MM.1S (cell line): ENCODE measurements at regions not wholly inside any gene's neighbourhood (a gene's known extent, or its start where the extent isn't known, plus 50 kb on each side); places are given as distances from the start of the nearest gene placed in this dataset.

Experiments used
- DNase-seq: peaks from one replicate; pipeline ENCODE4 v3.0.0-alpha.2; 2015
- H2AFZ ChIP-seq: fragments of 300-600 bp; sonication (generic); 2 replicates; pipeline ENCODE4 v1.6.0; 2016; ENCODE audit warnings: antibody characterized with exemption, low read length
- H3F3A ChIP-seq: fragments of 300-600 bp; sonication (generic); 2 replicates; pipeline ENCODE4 v1.6.1; 2016; ENCODE audit warnings: mild to moderate bottlenecking, antibody characterized with exemption, low read length, moderate library complexity, mixed read lengths; ENCODE audit not compliant: insufficient read depth
- H3K27ac ChIP-seq: fragments of 300-600 bp; sonication (generic); 2 replicates; pipeline ENCODE4 v1.5.1; 2016; ENCODE audit warnings: mild to moderate bottlenecking, low read length
- H3K27me3 ChIP-seq: fragments of 300-600 bp; sonication (generic); replicated peaks from 2 replicates; pipeline ENCODE4 v1.6.0; 2016; ENCODE audit warnings: low read length; ENCODE audit not compliant: insufficient read depth
- H3K36me3 ChIP-seq: fragments of 300-600 bp; sonication (generic); replicated peaks from 2 replicates; pipeline ENCODE4 v1.6.1; 2016; ENCODE audit warnings: mild to moderate bottlenecking, low read length, mixed read lengths; ENCODE audit not compliant: insufficient read depth
- H3K4me1 ChIP-seq: fragments of 300-600 bp; sonication (generic); 2 replicates; pipeline ENCODE4 v1.6.1; 2016; ENCODE audit warnings: low read length, mixed read lengths
- H3K4me2 ChIP-seq: fragments of 300-600 bp; sonication (generic); 2 replicates; pipeline ENCODE4 v1.6.0; 2016; ENCODE audit warnings: low read depth, low read length
- H3K4me3 ChIP-seq: fragments of 300-600 bp; sonication (generic); 2 replicates; pipeline ENCODE4 v1.5.1; 2016; ENCODE audit warnings: low read length, mixed read lengths
- H3K79me2 ChIP-seq: fragments of 300-600 bp; sonication (generic); 2 replicates; pipeline ENCODE4 v1.6.1; 2016; ENCODE audit warnings: mixed run types, low read length, mixed read lengths
- H3K9ac ChIP-seq: fragments of 300-600 bp; sonication (generic); 2 replicates; pipeline ENCODE4 v1.6.1; 2016; ENCODE audit warnings: low read length, mixed read lengths
- H3K9me2 ChIP-seq: fragments of 300-600 bp; sonication (generic); replicated peaks from 2 replicates; pipeline ENCODE4 v1.6.1; 2016; ENCODE audit warnings: mild to moderate bottlenecking, low read length, mixed read lengths; ENCODE audit not compliant: insufficient read depth
- H3K9me3 ChIP-seq: fragments of 300-600 bp; sonication (generic); replicated peaks from 2 replicates; pipeline ENCODE4 v1.6.1; 2016; ENCODE audit warnings: mild to moderate bottlenecking, low read length, mixed read lengths; ENCODE audit not compliant: insufficient read depth
- H4K20me1 ChIP-seq: fragments of 300-600 bp; sonication (generic); 2 replicates; pipeline ENCODE4 v1.6.1; 2016; ENCODE audit warnings: mild to moderate bottlenecking, low read length, moderate library complexity, mixed read lengths; ENCODE audit not compliant: insufficient read depth
- CTCF ChIP-seq: fragments of 300-600 bp; sonication (generic); IDR thresholded peaks from 2 replicates; pipeline ENCODE4 v1.5.1; 2016; ENCODE audit warnings: antibody characterized with exemption, low read length, mixed read lengths
- EZH2 ChIP-seq: fragments of 300-600 bp; sonication (generic); optimal IDR thresholded peaks from 2 replicates; pipeline ENCODE3; 2017; ENCODE audit warnings: low read depth, mild to moderate bottlenecking, antibody characterized with exemption, low read length, mixed read lengths
- EZH2phosphoT487 ChIP-seq: fragments of 300-600 bp; sonication (generic); IDR thresholded peaks from 2 replicates; pipeline ENCODE4 v1.6.1; 2018; ENCODE audit warnings: antibody characterized with exemption, low read length

GRCh38 chr5:30604648-30605262 is 588.7 kb upstream of the CDH6 start:
- H3K27me3 ChIP-seq, result no peaks in the 10 kb centered on the region
- H3K4me2 ChIP-seq, result no peak overlapping the region
- TF ChIP-seq EZH2phosphoT487 (no peak), CTCF (no peak), EZH2 (no peak)
- no peaks in the 10 kb centered on the region for H3F3A ChIP-seq
- H4K20me1 ChIP-seq, result no peaks in the 10 kb centered on the region
- no peak for DNase-seq
- no peaks in the 10 kb centered on the region for H3K9me2 ChIP-seq
- no peaks in the 10 kb centered on the region for H3K4me1 ChIP-seq
- no peak overlapping the region for H2AFZ ChIP-seq
- H3K9me3 ChIP-seq, result no peaks in the 10 kb centered on the region
- no peak overlapping the region for H3K27ac ChIP-seq
- H3K9ac ChIP-seq, result no peak overlapping the region
- no peaks in the 10 kb centered on the region for H3K36me3 ChIP-seq
- H3K79me2 ChIP-seq, result no peaks in the 10 kb centered on the region
- no peak overlapping the region for H3K4me3 ChIP-seq

DNA sequence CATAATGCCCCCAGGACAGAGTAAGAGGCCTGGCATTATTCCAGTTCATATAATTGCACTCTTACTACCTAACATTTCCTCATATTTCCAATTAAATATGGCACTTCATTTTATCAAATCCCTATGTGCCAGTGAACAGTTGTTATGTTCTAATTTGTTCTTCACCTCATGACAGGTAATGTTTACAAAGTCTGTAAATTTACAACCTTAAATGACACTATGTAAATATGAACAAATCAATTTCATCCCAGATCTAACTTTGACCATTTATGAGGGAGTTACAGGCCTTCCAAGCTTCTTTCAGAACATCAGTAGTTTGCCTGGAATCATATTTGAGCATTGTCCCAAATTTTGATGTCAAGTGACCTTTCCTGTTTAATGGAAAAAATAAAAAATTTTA is 592.6 kb upstream of the CDH6 start:
- Histone ChIP-seq H3K9me3 (no peaks in the 10 kb centered on the region), H4K20me1 (no peaks in the 10 kb centered on the region), H3K4me1 (no peaks in the 10 kb centered on the region), H3K4me2 (no peak overlapping the region), H3K79me2 (no peaks in the 10 kb centered on the region), H2AFZ (no peak overlapping the region), H3K27me3 (no peaks in the 10 kb centered on the region), H3K9me2 (no peaks in the 10 kb centered on the region), H3K9ac (no peak overlapping the region), H3K36me3 (no peaks in the 10 kb centered on the region), H3K4me3 (no peak overlapping the region), H3F3A (no peaks in the 10 kb centered on the region), H3K27ac (no peak overlapping the region)
- DNase-seq, result no peak
- TF ChIP-seq CTCF, result no peak
- no peak for TF ChIP-seq EZH2phosphoT487
- no peak for TF ChIP-seq EZH2

DNA sequence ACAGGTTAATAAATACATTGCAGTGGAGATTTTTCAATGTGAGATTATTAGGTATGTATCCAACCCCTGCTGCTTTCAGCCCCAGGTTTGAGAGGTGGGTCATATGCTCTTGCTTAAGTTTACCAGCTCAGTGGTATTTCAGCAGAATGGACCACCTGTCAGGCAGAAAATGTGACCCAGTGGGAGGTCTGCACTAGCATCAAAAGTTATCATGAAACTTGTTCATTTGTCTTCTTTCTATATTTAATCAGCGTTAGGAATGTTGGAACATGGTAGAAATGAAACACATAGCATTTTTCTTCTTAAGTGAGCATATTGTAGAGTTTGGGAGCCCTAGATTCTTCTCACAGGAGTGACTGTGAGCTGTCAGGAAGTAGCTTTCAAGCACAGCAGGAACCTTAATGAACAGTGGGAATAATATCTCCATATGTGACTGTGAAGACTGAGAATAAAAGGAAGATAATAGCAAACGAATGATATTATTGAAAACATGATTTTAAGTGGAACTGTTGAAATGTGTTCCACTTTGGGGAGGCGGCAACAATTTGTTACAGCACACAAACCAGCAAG is 596.9 kb upstream of the CDH6 start:
- no peak for TF ChIP-seq EZH2phosphoT487
- TF ChIP-seq CTCF, result no peak
- no peak for TF ChIP-seq EZH2
- no peak for DNase-seq
- H3K79me2 ChIP-seq, result no peaks in the 10 kb centered on the region
- H3K36me3 ChIP-seq, result no peaks in the 10 kb centered on the region
- no peaks in the 10 kb centered on the region for H3K4me1 ChIP-seq
- no peaks in the 10 kb centered on the region for H3K9me2 ChIP-seq
- H2AFZ ChIP-seq, result no peak overlapping the region
- no peaks in the 10 kb centered on the region for H3K27me3 ChIP-seq
- H3K9me3 ChIP-seq, result no peaks in the 10 kb centered on the region
- no peaks in the 10 kb centered on the region for H4K20me1 ChIP-seq
- H3F3A ChIP-seq, result no peaks in the 10 kb centered on the region
- H3K4me3 ChIP-seq, result no peak overlapping the region
- H3K4me2 ChIP-seq, result no peak overlapping the region
- no peak overlapping the region for H3K9ac ChIP-seq
- no peak overlapping the region for H3K27ac ChIP-seq
